Prostate gland (tissue), 2 donors: ENCODE measurements at regions not wholly inside any gene's neighbourhood (a gene's known extent, or its start where the extent isn't known, plus 50 kb on each side); places are given as distances from the start of the nearest gene placed in this dataset.

ENCODE experiments used
- DNase-seq: peaks from one replicate; pipeline ENCODE4 v3.0.0-alpha.2; 2019; ENCODE audit warnings: low spot score
- H3K27ac ChIP-seq, 2 donors: fragments of 200-600 bp; sonication (generic); 2 replicates each; pipeline ENCODE4 v1.5.1; 2017 to 2019
- H3K27me3 ChIP-seq: fragments of 200-600 bp; sonication (generic); replicated peaks from 2 replicates; pipeline ENCODE4 v1.5.1; 2019; ENCODE audit not compliant: insufficient read depth
- H3K36me3 ChIP-seq, 2 donors: fragments of 200-600 bp; sonication (generic); 1 replicate in 1 of 2; 2 replicates in 1 of 2; pipeline versions ENCODE4 v1.5.1 to v1.8.1; 2017 to 2019
- H3K4me1 ChIP-seq: fragments of 200-600 bp; sonication (generic); replicated peaks from 2 replicates; pipeline ENCODE4 v1.5.1; 2019
- H3K4me3 ChIP-seq, 2 donors: fragments of 200-600 bp; sonication (generic); 2 replicates each; pipeline ENCODE4 v1.5.1; 2017 to 2019
- H3K9me3 ChIP-seq: fragments of 200-600 bp; sonication (generic); 2 replicates; pipeline ENCODE4 v1.5.1; 2017
- POLR2A ChIP-seq: fragments of 450-650 bp; IDR thresholded peaks from one replicate; pipeline ENCODE4 v1.6.1; 2016; ENCODE audit warnings: antibody characterized with exemption, mild to moderate bottlenecking
- POLR2AphosphoS5 ChIP-seq: sonication (generic); formaldehyde crosslinking; IDR thresholded peaks from one replicate; pipeline ENCODE4 v1.6.1; 2017; ENCODE audit warnings: antibody characterized with exemption
- WGBS: methylation state at CpG from one replicate; pipeline ENCODE4 v1.1.5; 2018; 5-methylcytosine and 5-hydroxymethylcytosine counted together
- intact Hi-C: fragments of 100-400 bp; cut with DNase I; formaldehyde crosslinking; loops from one replicate; pipeline ENCODE4 v1.14.2; 2022
- TF ChIP-seq, protein P1 (sequence below), 4 experiments: fragments of 200-600 bp in 2 of 4; fragments of 450-650 bp in 2 of 4; sonication (generic) in 2 of 4; IDR thresholded peaks; 1 replicate in 3 of 4; 2 replicates in 1 of 4; pipeline ENCODE4 v1.5.1; 2016 to 2019; ENCODE audit warnings: antibody characterized with exemption in 4 of 4, mild to moderate bottlenecking in 2 of 4, moderate library complexity in 2 of 4

DNA sequence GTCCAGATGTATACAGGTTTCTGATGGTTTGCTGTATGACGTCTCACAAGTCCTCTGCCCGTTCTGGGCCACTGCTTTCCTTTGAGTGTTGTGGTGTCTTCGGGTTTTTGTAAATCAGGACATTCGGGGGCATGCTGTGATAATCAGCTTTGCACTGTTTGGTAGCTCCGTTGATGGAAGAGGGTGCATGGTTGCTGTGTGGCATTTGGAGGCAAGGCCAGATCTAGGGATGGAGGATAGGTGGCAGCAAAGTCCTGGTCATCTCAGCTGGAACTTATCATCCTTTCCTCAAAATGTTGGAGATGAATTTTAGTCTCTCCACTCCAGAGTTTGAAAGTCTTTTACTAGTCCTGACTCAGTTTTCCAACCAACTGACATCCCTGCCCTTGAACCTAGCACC is 91.0 kb downstream of the SCP2D1 start:
- intact Hi-C loops = loop anchor here (5.0 kb wide), 4 partner anchors 272 to 758 kb away; partner anchors contain the start of gene SLC24A3
- DNase-seq = no peak
- Histone ChIP-seq H3K4me1 (no peaks in the 10 kb centered on the region), H3K27me3 (no peaks in the 10 kb centered on the region), H3K27ac (no peak overlapping the region), H3K4me3 (no peak overlapping the region), H3K36me3 (no peaks in the 10 kb centered on the region), H3K9me3 (no peaks in the 10 kb centered on the region)
- no peak for TF ChIP-seq POLR2AphosphoS5
- TF ChIP-seq, protein P1, sequence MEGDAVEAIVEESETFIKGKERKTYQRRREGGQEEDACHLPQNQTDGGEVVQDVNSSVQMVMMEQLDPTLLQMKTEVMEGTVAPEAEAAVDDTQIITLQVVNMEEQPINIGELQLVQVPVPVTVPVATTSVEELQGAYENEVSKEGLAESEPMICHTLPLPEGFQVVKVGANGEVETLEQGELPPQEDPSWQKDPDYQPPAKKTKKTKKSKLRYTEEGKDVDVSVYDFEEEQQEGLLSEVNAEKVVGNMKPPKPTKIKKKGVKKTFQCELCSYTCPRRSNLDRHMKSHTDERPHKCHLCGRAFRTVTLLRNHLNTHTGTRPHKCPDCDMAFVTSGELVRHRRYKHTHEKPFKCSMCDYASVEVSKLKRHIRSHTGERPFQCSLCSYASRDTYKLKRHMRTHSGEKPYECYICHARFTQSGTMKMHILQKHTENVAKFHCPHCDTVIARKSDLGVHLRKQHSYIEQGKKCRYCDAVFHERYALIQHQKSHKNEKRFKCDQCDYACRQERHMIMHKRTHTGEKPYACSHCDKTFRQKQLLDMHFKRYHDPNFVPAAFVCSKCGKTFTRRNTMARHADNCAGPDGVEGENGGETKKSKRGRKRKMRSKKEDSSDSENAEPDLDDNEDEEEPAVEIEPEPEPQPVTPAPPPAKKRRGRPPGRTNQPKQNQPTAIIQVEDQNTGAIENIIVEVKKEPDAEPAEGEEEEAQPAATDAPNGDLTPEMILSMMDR (IDR thresholded peaks at IDR 0.05) = peak in 2 of 4 experiments; percentile 23 to 32
- WGBS = 67% methylated on average over 5 of the region's 5 CpGs

DNA sequence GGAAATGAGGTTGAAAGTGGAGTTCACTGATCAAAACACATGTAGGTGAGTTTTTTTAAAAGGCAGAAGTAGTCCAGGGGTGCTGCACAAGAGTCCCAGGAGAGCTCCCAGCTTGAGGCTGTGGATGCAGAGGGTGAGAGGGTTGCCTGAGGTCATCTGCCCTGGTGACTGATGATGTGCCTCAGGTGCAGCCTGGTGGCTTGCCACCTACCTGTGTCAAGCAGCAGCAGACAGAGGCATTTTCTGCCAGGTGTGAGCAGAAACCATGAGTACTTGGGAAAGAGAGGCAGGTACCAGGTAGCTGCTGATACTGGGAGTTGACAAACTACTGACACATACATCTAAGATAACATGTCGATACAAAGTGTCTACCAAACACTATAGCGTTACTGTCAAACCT is 92.5 kb downstream of the SCP2D1 start:
- Histone ChIP-seq H3K9me3 (no peaks in the 10 kb centered on the region), H3K27ac (no peak overlapping the region), H3K4me3 (no peak overlapping the region), H3K36me3 (no peaks in the 10 kb centered on the region), H3K27me3 (no peaks in the 10 kb centered on the region), H3K4me1 (no peaks in the 10 kb centered on the region)
- TF ChIP-seq POLR2A (no peak), POLR2AphosphoS5 (no peak)
- no peak for DNase-seq
- WGBS = 100% methylated on average over 2 of the region's 2 CpGs
- intact Hi-C loops = loop anchor here (5.0 kb wide), 1 partner anchor 306 kb away; the partner anchor contains the start of gene SLC24A3

DNA sequence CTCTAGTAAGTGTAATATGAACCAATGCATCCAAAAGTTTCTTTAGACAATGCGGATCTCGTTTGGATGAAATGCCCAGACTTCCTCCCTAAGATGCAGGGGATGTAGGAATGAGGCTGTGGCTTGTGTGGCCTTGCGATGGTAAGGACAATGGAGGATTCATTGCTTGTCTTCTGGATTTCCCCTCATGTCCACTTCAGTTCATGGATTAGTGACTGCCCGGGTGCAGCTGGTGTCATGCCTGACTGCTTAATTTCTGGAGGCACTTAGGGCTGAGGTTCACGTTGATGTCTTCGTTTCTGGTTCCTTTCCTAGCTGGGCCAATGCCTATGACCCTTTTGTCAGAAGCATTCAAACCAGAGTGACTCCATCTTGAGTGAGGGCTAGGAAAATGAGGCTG is 93.8 kb downstream of the SCP2D1 start:
- no peak overlapping the region for H3K27ac ChIP-seq
- TF ChIP-seq POLR2AphosphoS5 (no peak), POLR2A (no peak)
- TF ChIP-seq, protein P1 (IDR thresholded peaks at IDR 0.05) = no peak
- H3K9me3 ChIP-seq = no peaks in the 10 kb centered on the region
- WGBS = 81% methylated on average over 6 of the region's 6 CpGs
- H3K4me3 ChIP-seq = no peak overlapping the region
- intact Hi-C loops = loop anchor here (5.0 kb wide), 1 partner anchor 305 kb away; the partner anchor contains the start of gene SLC24A3
- DNase-seq = no peak
- H3K4me1 ChIP-seq = no peaks in the 10 kb centered on the region
- H3K36me3 ChIP-seq = no peaks in the 10 kb centered on the region
- no peaks in the 10 kb centered on the region for H3K27me3 ChIP-seq

DNA sequence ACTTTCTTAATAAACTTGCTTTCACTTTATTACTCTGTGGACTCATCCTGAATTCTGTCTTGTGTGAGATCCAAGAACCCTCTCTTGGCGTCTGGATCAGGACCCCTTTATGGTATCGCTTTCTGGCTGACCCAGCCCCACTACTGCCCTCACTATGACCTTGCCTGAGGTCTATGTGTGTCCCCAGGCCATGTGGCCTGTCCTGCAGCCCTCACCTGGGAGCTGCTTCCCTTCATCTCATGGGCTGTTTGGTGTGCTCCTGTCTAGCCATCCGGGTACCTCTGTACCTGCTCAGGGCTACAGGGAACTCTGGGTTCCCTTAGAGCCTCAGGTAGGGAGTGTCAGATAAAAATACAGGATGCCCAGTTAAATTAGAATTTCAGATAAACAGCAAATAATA is 94.5 kb downstream of the SCP2D1 start:
- H3K4me3 ChIP-seq = no peak overlapping the region
- intact Hi-C loops = loop anchor here (5.0 kb wide), 1 partner anchor 304 kb away; the partner anchor contains the start of gene SLC24A3
- TF ChIP-seq POLR2A (no peak), POLR2AphosphoS5 (no peak)
- TF ChIP-seq, protein P1 (IDR thresholded peaks at IDR 0.05) = no peak
- no peak overlapping the region for H3K27ac ChIP-seq
- 61% methylated on average over 3 of the region's 3 CpGs for WGBS
- H3K36me3 ChIP-seq = no peaks in the 10 kb centered on the region
- H3K4me1 ChIP-seq = no peaks in the 10 kb centered on the region
- no peak for DNase-seq
- no peaks in the 10 kb centered on the region for H3K9me3 ChIP-seq
- no peaks in the 10 kb centered on the region for H3K27me3 ChIP-seq

DNA sequence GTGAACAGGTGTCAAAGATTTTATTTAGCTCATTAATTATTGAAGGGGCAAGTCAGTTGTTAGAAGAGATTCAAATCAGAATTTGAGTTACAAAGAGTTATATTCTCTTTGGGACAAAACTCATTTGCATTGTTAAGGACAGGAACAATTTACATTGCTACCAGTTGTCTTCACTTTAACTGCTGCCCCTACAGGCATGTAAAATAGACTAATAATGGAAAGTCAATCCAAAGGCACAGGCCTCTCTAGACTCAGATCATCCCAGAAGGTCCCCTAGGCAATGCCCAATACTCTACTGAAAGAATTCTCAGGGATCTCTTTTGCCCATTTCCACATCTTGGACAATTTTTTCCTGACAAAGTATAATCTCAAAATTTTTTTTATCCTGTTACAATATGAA is 95.7 kb downstream of the SCP2D1 start:
- no peak overlapping the region for H3K27ac ChIP-seq
- H3K4me1 ChIP-seq = no peaks in the 10 kb centered on the region
- no peaks in the 10 kb centered on the region for H3K27me3 ChIP-seq
- H3K9me3 ChIP-seq = no peaks in the 10 kb centered on the region
- no peaks in the 10 kb centered on the region for H3K36me3 ChIP-seq
- no peak overlapping the region for H3K4me3 ChIP-seq
- no peak for DNase-seq
- intact Hi-C loops = loop anchor here (5.0 kb wide), 1 partner anchor 303 kb away; the partner anchor contains the start of gene SLC24A3
- no peak for TF ChIP-seq POLR2AphosphoS5
- TF ChIP-seq POLR2A = no peak
- TF ChIP-seq, protein P1 (IDR thresholded peaks at IDR 0.05) = no peak
